ENCODE measurements at regions not wholly inside any gene's neighbourhood (a gene's known extent, or its start where the extent isn't known, plus 50 kb on each side); places are given as distances from the start of the nearest gene placed in this dataset.

- peak in 6 of 7 experiments; percentile 53 to 96 (median 94) for TF ChIP-seq CTCF (IDR thresholded peaks at IDR 0.05)
- TF ChIP-seq POLR2AphosphoS5 (IDR thresholded peaks at IDR 0.05): peak; percentile 51 to 93 (median 82)
These were observed 112.2 kb upstream of the MBNL2 start for GRCh38 chr13:97109841-97110492.

Measured in stomach (tissue), 4 donors.